ENCODE measurements at regions not wholly inside any gene's neighbourhood (a gene's known extent, or its start where the extent isn't known, plus 50 kb on each side); places are given as distances from the start of the nearest gene placed in this dataset.

GRCh38 chrX:44085209-44085608 lies 112.0 kb upstream of the NDP start:
- TF ChIP-seq CTCF (IDR thresholded peaks at IDR 0.05 in 8 of 11, conservative IDR thresholded peaks at IDR 0.05 in 3 of 11) (no peak), POLR2A (IDR thresholded peaks at IDR 0.05) (no peak)
